B cell (primary cell): ENCODE measurements at regions not wholly inside any gene's neighbourhood (a gene's known extent, or its start where the extent isn't known, plus 50 kb on each side); places are given as distances from the start of the nearest gene placed in this dataset.

Source experiments
- CTCF ChIP-seq: fragments of 200-600 bp; IDR thresholded peaks from one replicate; pipeline ENCODE4 v1.8.0; 2022; ENCODE audit warnings: antibody characterized with exemption, mild to moderate bottlenecking
- EZH2 ChIP-seq: IDR thresholded peaks from 2 replicates; pipeline ENCODE4 v1.6.1; 2012; ENCODE audit warnings: borderline replicate concordance, low read depth, mild to moderate bottlenecking, moderate library complexity, low read length; ENCODE audit not compliant: insufficient read depth, poor library complexity, severe bottlenecking

- TF ChIP-seq EZH2, result no peak
- TF ChIP-seq CTCF, result no peak
Measured at GRCh38 chr4:14903321-14903720, 99.0 kb upstream of the CPEB2 start.
